ENCODE measurements at regions not wholly inside any gene's neighbourhood (a gene's known extent, or its start where the extent isn't known, plus 50 kb on each side); places are given as distances from the start of the nearest gene placed in this dataset.

DNA sequence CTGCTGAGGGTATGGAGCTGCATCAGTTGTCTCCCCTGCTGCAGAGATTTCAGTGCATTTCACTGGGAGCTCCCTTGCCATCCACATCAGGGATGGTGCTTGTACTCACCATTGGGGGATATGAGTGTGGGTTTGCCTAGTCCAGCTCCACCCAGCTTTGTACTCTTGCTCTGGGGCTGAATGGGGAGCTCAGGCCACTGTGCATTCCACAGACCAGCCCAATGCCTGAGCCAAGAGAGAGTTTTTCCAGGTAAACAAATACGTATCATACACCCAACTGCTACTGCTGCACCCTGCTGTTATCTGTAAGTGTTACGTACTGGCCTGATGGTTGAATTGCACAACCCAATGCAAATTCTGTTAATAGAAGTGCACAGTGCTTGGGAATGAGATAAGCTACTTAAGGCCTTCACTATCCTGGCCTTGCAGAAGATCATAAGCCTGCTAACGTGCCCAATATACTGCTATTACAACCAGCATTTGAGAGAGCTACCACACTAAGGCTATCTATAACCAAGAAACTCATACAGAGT is 205.0 kb upstream of the DMD start:
- H2BK20ac ChIP-seq (ENCODE audit: low read depth, low read length) = no peak overlapping the region
- intact Hi-C loops (cut with micrococcal nuclease) (no loop called here), dilution Hi-C loops (cut with HindIII; ENCODE audit: low sequenced_read_pairs, unreplicated experiment) (no loop called here), in situ Hi-C loops (cut with MboI; ENCODE audit: low sequenced_read_pairs) (no loop called here)
- no peak overlapping the region for H3K4ac ChIP-seq (ENCODE audit: low read depth, low read length)
- no peak overlapping the region for H2BK5ac ChIP-seq (ENCODE audit: low read depth, low read length, poor library complexity, severe bottlenecking)
- H3K14ac ChIP-seq (replicated peaks; ENCODE audit: low read depth, low read length) = no peak overlapping the region
- no peak overlapping the region for H2BK15ac ChIP-seq (ENCODE audit: low read depth, low read length)
- H3K79me1 ChIP-seq (ENCODE audit: low read depth in 1 of 2, low read length in 2 of 2) = no peaks in the 10 kb centered on the region
- no peak overlapping the region for H3K56ac ChIP-seq (ENCODE audit: extremely low read depth, insufficient read depth, low read length)
- BruUV-seq (replicated peaks) = no TSS peak
- H3K18ac ChIP-seq (ENCODE audit: low read depth, low read length) = no peak overlapping the region
- TF ChIP-seq FOS (IDR thresholded peaks at IDR 0.05; ENCODE audit: low read depth, low read length) (no peak), MAZ (IDR thresholded peaks at IDR 0.05; ENCODE audit: borderline replicate concordance, low read depth, low read length) (no peak), NFE2L2 (IDR thresholded peaks at IDR 0.05; ENCODE audit: low read depth, low read length) (no peak), MAFK (IDR thresholded peaks at IDR 0.05; ENCODE audit: low read depth, low read length) (no peak), RFX5 (IDR thresholded peaks at IDR 0.05; ENCODE audit: low read depth, low read length) (no peak)
- TF ChIP-seq, protein P1, sequence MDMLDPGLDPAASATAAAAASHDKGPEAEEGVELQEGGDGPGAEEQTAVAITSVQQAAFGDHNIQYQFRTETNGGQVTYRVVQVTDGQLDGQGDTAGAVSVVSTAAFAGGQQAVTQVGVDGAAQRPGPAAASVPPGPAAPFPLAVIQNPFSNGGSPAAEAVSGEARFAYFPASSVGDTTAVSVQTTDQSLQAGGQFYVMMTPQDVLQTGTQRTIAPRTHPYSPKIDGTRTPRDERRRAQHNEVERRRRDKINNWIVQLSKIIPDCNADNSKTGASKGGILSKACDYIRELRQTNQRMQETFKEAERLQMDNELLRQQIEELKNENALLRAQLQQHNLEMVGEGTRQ (IDR thresholded peaks at IDR 0.05; ENCODE audit: low read depth, low read length) = no peak
- TF ChIP-seq, protein P2, sequence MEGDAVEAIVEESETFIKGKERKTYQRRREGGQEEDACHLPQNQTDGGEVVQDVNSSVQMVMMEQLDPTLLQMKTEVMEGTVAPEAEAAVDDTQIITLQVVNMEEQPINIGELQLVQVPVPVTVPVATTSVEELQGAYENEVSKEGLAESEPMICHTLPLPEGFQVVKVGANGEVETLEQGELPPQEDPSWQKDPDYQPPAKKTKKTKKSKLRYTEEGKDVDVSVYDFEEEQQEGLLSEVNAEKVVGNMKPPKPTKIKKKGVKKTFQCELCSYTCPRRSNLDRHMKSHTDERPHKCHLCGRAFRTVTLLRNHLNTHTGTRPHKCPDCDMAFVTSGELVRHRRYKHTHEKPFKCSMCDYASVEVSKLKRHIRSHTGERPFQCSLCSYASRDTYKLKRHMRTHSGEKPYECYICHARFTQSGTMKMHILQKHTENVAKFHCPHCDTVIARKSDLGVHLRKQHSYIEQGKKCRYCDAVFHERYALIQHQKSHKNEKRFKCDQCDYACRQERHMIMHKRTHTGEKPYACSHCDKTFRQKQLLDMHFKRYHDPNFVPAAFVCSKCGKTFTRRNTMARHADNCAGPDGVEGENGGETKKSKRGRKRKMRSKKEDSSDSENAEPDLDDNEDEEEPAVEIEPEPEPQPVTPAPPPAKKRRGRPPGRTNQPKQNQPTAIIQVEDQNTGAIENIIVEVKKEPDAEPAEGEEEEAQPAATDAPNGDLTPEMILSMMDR (conservative IDR thresholded peaks at IDR 0.05; ENCODE audit: low read depth, low read length) = no peak
- no peaks in the 10 kb centered on the region for H3K27me3 ChIP-seq (ENCODE audit: control insufficient read depth, insufficient read depth, low read length)
- no peak overlapping the region for H2AK9ac ChIP-seq (replicated peaks; ENCODE audit: low read depth, low read length, poor library complexity)
- no peak overlapping the region for H2AFZ ChIP-seq (replicated peaks; ENCODE audit: low read length, poor library complexity)
- no peak overlapping the region for H3K4me3 ChIP-seq (ENCODE audit: insufficient read depth, low read depth, low read length)
- H3K23ac ChIP-seq (ENCODE audit: low read depth, low read length) = no peak overlapping the region
- no peak overlapping the region for H4K8ac ChIP-seq (ENCODE audit: low read depth in 2 of 2, low read length in 2 of 2)
- CTCF ChIA-PET = no interaction called here
- no peak overlapping the region for H3K4me2 ChIP-seq (ENCODE audit: low read depth, low read length)
- no peak overlapping the region for H4K91ac ChIP-seq (ENCODE audit: insufficient read depth, low read depth, low read length)
- POLR2A ChIA-PET (ENCODE audit: unreplicated experiment) = no interaction called here
- no peak overlapping the region for H3K27ac ChIP-seq (ENCODE audit: insufficient read depth, low read length)
- H4K20me1 ChIP-seq (ENCODE audit: insufficient read depth, low read length) = no peaks in the 10 kb centered on the region
- H2AK5ac ChIP-seq (ENCODE audit: low read depth, low read length) = no peak overlapping the region
- no peak overlapping the region for H2BK120ac ChIP-seq (ENCODE audit: low read depth, low read length)
- H3K4me1 ChIP-seq (ENCODE audit: control insufficient read depth, insufficient read depth, low read length) = no peaks in the 10 kb centered on the region
- ATAC-seq (ENCODE audit: low read depth) (no peak), DNase-seq (no peak)
- no peaks in the 10 kb centered on the region for H3K36me3 ChIP-seq (ENCODE audit: control insufficient read depth, insufficient read depth, low read length)
- H3K9me1 ChIP-seq (ENCODE audit: insufficient read depth, low read length) = no peaks in the 10 kb centered on the region
- WGBS, 2 experiments (ENCODE audit: extremely low coverage in 2 of 2, insufficient read length in 1 of 2) = no CpG with 5 or more reads among the region's 3 CpGs
- no peak overlapping the region for H3K9ac ChIP-seq (ENCODE audit: low read depth, low read length)
- H3K9me3 ChIP-seq (ENCODE audit: control insufficient read depth, insufficient read depth, low read length) = no peaks in the 10 kb centered on the region
- H4K5ac ChIP-seq (ENCODE audit: low read depth, low read length) = no peak overlapping the region
